Ishikawa (cell line): ENCODE measurements at regions not wholly inside any gene's neighbourhood (a gene's known extent, or its start where the extent isn't known, plus 50 kb on each side); places are given as distances from the start of the nearest gene placed in this dataset.

ENCODE experiments used
- CEBPB ChIP-seq: IDR thresholded peaks from 2 replicates; pipeline ENCODE4 v1.6.1; 2012
- EGR1 ChIP-seq: IDR thresholded peaks from 2 replicates; pipeline ENCODE4 v1.6.1; 2012
- RAD21 ChIP-seq: IDR thresholded peaks from 2 replicates; pipeline ENCODE4 v1.6.1; 2012; ENCODE audit warnings: low read depth
- ZBTB7A ChIP-seq: IDR thresholded peaks from 2 replicates; pipeline ENCODE4 v1.6.1; 2012; ENCODE audit warnings: low read depth

- TF ChIP-seq RAD21 (no peak), EGR1 (no peak), CEBPB (no peak), ZBTB7A (no peak)
Observed at GRCh38 chr2:41726364-41726763, 321.5 kb upstream of the PKDCC start.
